ENCODE measurements at regions not wholly inside any gene's neighbourhood (a gene's known extent, or its start where the extent isn't known, plus 50 kb on each side); places are given as distances from the start of the nearest gene placed in this dataset.

GRCh38 chr12:45532113-45532512 is 197.4 kb upstream of the ARID2 start:
- TF ChIP-seq CTCF (IDR thresholded peaks at IDR 0.05) (no peak), POLR2A (IDR thresholded peaks at IDR 0.05) (no peak), EP300 (IDR thresholded peaks at IDR 0.05) (no peak)

Data from tibial nerve (tissue), 4 donors.